ENCODE measurements at regions not wholly inside any gene's neighbourhood (a gene's known extent, or its start where the extent isn't known, plus 50 kb on each side); places are given as distances from the start of the nearest gene placed in this dataset.

GRCh38 chr16:64158941-64159588, 962.8 kb downstream of the CDH11 start:
- TF ChIP-seq POLR2A (IDR thresholded peaks at IDR 0.05): no peak
- TF ChIP-seq, protein P1, sequence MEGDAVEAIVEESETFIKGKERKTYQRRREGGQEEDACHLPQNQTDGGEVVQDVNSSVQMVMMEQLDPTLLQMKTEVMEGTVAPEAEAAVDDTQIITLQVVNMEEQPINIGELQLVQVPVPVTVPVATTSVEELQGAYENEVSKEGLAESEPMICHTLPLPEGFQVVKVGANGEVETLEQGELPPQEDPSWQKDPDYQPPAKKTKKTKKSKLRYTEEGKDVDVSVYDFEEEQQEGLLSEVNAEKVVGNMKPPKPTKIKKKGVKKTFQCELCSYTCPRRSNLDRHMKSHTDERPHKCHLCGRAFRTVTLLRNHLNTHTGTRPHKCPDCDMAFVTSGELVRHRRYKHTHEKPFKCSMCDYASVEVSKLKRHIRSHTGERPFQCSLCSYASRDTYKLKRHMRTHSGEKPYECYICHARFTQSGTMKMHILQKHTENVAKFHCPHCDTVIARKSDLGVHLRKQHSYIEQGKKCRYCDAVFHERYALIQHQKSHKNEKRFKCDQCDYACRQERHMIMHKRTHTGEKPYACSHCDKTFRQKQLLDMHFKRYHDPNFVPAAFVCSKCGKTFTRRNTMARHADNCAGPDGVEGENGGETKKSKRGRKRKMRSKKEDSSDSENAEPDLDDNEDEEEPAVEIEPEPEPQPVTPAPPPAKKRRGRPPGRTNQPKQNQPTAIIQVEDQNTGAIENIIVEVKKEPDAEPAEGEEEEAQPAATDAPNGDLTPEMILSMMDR (IDR thresholded peaks at IDR 0.05): no peak
